GM13976 (cell line): ENCODE measurements at regions not wholly inside any gene's neighbourhood (a gene's known extent, or its start where the extent isn't known, plus 50 kb on each side); places are given as distances from the start of the nearest gene placed in this dataset.

Experiments used
- DNase-seq: peaks from one replicate; pipeline ENCODE4 v3.0.0; 2012; ENCODE audit warnings: low spot score
- in situ Hi-C: fragments of 300-500 bp; cut with MboI; formaldehyde crosslinking; loops from one replicate; pipeline ENCODE4 v1.12.0; 2022; ENCODE audit warnings: low sequenced_read_pairs, mixed read lengths, inconsistent platforms; ENCODE audit not compliant: unreplicated experiment
- TF ChIP-seq, protein P1 (sequence below): IDR thresholded peaks from 2 replicates; pipeline ENCODE4 v1.5.1; 2012; ENCODE audit warnings: borderline replicate concordance, mild to moderate bottlenecking; ENCODE audit not compliant: insufficient read depth; ENCODE audit errors: extremely low read depth, missing control alignments, control extremely low read depth

DNA sequence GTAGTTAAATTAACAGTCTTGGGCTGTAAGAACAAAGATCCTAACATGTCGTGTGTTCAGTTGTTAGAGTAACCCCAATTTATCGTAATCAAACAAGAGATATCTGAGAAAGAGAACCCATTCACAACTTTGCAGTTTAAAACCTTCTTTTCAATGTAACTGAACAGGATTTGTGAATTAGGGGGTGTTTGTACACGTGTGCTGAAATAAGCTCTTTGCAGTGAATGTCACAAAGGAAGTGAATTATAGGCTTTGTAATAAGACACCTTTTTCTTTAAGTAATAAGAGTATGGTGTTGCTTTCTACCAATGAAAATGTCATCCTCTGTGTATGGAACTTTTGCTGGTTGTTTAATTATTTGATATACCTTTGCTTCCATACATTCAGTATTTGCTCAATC lies 114.0 kb downstream of the ALX1 start:
- TF ChIP-seq, protein P1, sequence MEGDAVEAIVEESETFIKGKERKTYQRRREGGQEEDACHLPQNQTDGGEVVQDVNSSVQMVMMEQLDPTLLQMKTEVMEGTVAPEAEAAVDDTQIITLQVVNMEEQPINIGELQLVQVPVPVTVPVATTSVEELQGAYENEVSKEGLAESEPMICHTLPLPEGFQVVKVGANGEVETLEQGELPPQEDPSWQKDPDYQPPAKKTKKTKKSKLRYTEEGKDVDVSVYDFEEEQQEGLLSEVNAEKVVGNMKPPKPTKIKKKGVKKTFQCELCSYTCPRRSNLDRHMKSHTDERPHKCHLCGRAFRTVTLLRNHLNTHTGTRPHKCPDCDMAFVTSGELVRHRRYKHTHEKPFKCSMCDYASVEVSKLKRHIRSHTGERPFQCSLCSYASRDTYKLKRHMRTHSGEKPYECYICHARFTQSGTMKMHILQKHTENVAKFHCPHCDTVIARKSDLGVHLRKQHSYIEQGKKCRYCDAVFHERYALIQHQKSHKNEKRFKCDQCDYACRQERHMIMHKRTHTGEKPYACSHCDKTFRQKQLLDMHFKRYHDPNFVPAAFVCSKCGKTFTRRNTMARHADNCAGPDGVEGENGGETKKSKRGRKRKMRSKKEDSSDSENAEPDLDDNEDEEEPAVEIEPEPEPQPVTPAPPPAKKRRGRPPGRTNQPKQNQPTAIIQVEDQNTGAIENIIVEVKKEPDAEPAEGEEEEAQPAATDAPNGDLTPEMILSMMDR: no peak
- in situ Hi-C loops: no loop called here
- no peak for DNase-seq

DNA sequence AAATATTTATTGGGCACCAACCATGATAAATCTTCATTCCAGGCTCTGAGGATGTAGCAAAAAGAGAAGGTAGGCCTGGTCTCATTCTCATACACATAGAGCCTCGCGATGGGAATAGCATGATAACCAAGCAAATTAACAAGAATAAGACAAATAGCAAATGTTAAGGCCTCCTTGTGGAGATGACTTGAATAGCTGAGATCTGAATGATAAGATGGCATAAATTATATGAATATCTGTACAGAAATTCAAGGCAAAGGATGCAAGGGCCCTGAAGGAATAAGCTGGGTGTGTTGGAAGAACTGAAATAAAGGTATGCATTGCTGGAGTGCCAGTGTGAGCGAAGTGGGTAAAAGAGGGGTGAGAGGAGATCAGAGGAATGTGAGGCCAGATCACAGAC lies 114.8 kb downstream of the ALX1 start:
- TF ChIP-seq, protein P1: no peak
- in situ Hi-C loops: no loop called here
- DNase-seq: no peak

DNA sequence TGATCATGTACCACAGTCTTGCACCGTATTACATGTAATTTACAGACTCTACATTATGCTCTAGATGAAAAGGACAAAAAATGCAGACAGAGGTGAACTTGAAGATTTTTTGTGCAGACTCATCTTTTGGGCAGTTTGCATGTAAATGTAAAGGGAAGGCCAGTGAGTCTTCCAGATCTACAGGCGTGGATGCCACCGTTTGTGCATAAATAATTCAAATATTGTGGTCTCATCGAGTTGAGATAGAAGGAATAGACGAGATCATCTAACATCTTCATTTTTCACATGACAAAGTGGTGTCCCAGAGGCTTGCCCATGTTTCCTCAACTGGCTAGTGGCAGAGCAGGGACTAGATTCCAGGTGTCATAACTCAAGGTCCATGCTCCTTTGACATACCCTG lies 125.2 kb downstream of the ALX1 start:
- in situ Hi-C loops: no loop called here
- TF ChIP-seq, protein P1: no peak
- DNase-seq: no peak

DNA sequence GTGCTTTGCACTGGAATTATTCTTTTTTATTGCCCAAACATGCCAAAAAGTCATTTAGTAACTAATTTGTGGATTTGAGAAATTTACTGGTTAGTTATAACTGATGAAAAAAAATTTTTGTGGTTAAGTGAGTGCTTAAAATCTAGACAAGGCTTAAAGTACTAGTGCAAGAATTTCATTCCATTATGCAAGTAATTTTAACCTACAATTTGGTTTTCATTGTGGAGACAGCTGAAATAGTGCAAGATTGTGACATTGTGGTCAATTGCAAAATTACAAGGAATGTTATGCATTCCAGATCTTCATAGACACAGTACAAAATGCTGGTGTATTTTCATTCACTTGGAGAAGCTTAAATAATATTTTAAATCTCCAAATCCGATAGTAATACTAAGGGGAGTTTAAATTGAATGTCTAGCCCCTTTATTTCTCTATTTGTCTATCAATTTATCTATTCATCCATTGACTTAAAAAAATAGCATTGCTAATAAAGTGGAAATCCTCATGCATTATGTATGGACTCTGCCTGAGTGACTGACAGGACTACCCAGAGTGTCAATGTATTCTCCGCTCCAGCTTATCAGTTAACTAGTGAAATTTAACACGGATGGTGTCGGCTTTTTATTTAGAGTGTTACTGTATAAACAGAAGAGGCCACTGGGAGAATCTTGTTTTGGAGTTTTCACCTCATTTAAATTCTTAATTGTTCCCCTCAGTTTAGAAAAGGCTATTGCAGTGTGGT lies 125.9 kb downstream of the ALX1 start:
- no peak for DNase-seq
- in situ Hi-C loops: no loop called here
- TF ChIP-seq, protein P1: no peak

DNA sequence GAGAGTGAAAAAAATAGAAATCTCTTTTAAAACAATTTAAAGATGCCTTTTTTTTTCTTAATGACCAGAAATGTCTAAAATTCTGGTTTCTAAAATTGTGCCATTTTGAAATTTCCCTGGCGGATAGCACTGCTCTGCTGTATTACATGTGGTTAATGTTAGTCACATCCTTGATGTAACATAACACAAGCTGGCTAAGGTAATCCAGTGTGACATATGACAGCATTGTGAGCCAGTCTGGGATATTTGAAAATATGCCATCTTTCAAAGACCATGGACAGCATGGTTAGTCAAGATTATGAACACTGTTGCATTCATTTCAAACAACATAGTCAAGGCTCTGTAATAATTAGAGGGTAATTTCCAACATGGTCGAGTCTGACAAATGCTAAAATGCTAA lies 133.2 kb downstream of the ALX1 start:
- DNase-seq: no peak

DNA sequence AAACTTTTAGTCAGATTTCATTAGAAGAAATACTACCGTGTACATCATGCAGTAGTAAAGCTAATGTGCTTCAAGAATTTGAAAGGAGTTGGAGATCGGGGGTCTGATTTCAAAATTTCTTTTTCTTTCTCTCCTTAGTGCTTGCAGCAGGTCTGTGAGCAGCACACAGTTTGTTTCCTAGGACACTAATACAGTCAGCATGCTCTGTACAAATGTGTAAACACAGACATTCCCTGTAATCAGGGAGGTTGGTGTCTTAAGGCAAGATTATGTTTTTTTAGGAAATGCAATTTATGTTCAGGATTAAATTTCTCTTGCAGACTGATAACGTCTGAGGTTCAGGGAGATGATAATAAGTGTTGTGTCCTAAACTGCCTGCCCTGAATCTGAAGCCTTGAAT lies 142.7 kb downstream of the ALX1 start:
- no peak for DNase-seq
- in situ Hi-C loops: no loop called here
- TF ChIP-seq, protein P1: no peak

More for the DNA sequence above, 133.2 kb downstream of the ALX1 start:
- in situ Hi-C loops: no loop called here
- TF ChIP-seq, protein P1: no peak

DNA sequence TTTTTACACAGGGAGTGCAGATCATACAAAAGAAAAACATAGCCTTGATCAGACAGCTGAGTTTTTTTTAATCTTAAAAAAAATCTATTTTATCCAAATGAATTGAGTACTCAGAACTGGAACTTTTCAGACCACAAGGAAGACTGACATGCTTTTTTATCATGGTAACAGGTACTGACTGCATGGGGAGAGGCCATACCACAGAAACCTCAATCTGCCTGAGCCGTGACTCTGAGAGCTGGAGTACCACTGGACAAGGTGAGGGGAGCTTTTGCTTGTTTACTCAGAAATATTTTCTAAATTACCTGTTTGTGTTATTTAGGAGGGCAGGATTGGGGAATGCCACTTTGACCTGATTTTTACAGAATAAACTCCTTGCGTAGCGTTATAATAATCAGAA lies 143.9 kb downstream of the ALX1 start:
- TF ChIP-seq, protein P1: no peak

More for the DNA sequence above, 143.9 kb downstream of the ALX1 start:
- in situ Hi-C loops: no loop called here
- DNase-seq: no peak
